HG03280 (cell line): ENCODE measurements at regions not wholly inside any gene's neighbourhood (a gene's known extent, or its start where the extent isn't known, plus 50 kb on each side); places are given as distances from the start of the nearest gene placed in this dataset.
"Not testable (repeated sequence)": the region's sequence is repeated elsewhere in the genome, so short reads cannot be mapped to it uniquely, and the experiment has no call there.

ENCODE experiments used
- ATAC-seq: cut with Tn5 transposase; IDR thresholded peaks from one replicate; pipeline ENCODE4 v1.9.1; 2021; ENCODE audit warnings: mild to moderate bottlenecking, moderate library complexity; ENCODE audit not compliant: unreplicated experiment

DNA sequence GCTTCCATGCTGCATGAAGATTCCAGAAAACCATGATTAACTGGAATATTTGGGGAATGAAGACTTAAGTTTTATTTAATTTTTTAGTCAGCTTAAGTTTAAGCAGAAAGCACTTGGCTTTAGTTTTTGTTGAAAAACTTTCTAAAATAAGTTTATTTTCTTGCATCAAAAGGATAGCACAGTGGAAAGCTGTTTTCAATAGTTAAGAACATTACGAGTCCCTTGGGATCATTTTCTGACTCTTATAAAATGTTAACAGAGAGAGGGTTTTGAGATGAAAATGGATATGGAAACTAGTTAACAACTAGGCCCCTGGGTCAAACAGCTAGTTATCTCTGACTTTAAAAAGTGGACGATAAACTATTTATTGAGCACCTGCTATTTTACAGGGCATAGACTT lies 181.9 kb upstream of the SLC38A2 start:
- ATAC-seq = no peak

DNA sequence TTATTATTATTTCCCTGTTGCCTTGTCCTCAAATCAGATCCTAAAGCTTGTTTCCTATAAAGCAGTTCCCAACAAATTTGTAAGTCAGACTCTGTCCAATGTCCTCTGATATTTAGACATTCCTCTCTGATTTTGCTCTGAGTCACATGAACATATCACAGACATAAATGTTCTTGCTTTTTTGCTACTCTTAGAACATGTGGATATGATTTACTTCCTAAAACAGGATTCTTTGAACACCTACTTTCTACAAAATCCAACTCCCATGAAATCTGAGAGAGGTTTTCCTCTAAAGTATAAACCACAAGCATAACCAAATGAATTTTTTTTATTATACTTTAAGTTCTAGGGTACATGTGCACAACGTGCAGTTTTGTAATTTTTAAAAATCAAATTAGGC lies 181.3 kb upstream of the SLC38A2 start:
- ATAC-seq = no peak

DNA sequence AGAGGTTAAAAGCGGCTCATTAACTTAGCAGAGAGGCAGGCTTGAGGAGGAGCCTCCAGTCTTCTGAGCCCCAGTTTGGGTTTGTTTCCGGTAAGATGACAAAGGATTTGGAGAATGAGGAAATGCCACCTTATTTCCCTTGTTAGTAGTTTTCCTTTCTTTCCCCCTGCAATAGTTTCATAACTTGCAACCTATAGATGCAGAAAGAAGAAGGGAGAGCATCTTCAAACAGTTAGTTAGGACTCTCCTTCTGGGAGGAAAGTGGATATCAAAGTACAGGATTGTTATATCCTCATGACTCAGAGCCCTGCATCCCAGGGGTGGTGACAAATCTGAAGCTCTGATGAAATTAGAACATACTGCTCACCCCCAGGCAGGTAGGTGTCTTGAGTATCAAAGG lies 180.7 kb upstream of the SLC38A2 start:
- no peak for ATAC-seq

DNA sequence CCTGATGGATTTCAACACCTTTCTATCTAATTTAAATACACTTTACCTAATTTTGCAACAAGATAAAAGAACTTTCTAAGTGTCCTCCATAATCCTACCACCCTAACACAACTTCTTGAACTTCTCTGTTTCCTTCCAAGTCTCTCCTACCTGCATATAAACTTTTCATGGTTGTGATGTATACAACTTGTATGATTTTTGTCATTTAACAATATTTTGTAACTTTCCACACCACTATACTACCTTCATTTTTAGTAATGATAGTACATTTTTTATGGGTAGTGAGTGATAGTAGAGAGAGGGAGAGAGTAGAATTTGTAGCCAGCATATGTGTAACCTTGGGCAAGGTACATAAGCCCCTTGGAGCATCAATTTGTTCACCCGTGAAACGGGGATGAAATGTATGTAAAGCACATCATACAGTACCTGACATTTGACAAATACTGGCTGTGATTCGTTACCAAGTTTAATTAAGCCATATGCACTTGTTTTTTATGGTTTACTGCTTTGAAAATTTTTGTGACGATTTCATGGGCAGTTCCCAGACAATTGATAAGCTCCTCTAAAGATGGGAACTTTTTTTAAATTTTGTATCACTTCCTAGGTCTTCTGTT lies 177.8 kb upstream of the SLC38A2 start:
- ATAC-seq = no peak

DNA sequence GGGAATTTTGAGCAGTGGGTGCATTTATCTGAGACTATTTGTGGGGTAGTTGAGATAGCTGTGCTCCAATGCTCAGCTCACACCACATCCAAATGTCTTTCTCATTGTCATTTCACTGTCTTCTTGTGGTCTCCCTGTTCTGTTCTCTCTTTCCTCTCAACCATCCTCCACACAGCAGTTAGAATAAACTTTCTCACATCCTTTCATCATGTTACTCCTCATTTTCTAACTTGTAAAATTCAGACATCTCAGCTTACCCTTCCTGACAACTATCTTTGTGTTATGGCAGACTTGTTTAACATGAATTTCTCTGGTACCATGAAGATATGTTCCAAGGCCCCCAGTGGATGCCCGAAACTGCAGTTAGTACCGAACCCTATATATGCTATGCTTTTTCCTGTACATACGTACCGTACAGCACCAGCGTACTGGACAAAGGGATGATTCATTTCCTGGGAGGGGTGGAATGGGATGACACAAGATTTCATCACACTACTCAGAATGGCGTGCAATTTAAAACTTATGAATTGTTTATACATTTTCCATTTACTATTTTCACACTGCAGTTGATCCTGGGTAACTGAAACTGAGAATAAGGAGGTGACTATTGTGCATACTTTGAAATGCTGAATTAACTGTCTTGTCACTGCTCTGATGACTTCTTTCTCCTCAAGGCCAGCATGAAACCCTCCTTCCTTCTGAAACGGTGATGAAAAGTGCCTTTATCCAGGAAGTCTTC lies 177.1 kb upstream of the SLC38A2 start:
- no peak for ATAC-seq

DNA sequence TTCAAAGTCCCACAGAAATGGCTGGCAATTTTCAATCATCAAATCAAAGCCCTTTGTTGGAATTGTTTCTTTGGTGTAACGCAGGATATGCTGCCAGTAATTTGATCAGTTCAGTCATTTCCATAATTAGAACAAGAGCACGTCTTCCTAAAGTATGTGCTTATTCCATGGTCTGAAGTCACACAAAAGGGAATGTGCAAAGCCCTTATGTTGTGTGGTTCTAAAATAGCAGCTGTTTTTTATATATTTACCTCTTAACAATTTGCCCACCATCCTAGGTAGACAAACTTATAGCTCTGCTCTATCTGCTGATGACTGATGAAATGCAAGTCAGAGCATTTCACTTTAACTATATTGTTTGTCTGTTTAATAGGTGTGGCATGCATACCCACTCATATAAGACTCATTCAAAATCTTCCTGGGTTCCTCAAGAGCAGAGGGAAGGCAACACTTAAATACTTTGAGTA lies 176.1 kb upstream of the SLC38A2 start:
- no peak for ATAC-seq

DNA sequence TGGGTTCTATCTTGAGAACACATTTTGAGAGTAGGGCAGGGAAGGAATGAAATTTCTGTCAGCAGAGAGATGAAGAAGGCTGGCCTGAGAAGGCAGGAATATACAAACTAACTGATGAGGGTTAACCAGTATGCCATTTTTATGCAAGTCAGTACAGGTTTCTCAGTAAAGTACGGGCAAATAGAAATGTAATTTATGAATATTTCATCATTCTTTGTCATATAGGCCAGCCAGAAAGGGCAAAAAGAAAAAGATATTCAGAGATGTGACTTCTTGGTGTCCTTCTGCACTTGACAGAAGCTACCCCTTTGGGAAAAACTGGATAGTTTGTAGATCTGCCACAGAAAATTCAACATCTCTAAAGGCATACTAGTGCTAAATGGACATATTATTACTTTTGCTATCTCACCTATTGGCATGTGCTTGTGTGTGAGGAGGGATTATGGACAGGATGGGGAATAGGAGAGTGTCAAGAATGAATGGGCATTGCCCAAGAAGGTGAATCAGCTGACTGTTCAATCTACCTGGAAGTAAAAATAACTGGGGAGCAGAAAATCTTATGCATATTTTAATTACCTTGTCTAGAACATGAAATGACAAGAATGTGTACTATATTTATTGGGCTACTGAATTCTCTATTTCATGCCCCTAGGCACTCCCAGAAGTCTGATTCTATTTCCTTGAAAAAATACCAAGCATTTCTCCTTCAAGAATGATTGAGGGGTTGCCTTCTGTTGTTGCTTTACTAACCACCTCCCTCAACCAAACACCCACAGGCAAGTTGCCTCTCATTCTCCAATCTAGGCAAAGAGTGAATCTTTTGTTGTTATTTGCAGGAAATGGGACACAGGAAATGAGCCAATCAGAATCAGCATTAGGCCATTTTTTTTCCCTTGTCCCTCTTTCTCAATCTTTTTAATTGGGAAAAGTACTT lies 175.1 kb upstream of the SLC38A2 start:
- ATAC-seq = no peak

DNA sequence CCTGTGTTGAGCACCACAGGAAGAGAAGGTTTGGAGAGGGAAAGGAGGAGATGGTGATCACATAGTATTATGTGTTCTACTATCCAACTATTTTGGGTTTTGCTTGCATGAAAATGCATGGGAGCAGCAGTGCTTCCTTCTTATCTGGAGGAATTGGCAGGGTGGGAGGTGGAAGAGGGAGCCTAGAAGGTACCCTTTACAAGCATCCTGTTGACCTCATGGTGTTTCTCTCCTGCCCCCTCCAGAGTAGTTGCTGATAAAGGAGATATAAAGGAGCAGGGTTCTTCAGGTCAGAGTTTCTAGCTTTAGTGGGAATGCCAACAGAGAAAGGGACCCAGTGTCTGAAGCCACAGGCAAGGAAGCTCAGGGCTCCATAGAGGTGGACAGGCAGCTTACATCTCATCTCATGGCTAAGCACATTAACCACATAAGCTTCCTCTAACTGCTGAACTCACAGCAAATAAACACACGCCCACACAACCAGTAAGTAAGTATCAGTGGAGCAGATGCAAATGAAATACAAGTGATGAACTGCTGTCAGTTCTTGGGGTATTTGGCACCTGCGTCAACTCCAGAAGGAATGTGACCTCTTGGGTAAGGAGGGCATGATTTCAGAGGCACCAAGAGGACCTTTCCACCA lies 174.2 kb upstream of the SLC38A2 start:
- peak; percentile 98 for ATAC-seq

DNA sequence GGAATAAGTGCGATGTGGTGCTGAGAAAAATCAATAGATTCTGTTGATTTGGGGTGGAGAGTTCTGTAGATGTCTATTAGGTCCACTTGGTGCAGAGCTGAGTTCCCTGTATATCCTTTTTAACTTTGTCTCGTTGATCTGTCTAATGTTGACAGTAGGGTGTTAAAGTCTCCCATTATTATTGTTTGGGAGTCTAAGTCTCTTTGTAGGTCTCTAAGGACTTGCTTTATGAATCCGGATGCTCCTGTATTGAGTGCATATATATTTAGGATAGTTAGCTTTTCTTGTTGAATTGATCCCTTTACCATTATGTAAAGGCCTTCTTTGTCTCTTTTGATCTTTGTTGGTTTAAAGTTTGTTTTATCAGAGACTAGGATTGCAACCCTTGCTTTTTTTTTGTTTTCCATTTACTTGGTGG lies 170.8 kb upstream of the SLC38A2 start:
- ATAC-seq = not testable (repeated sequence)

DNA sequence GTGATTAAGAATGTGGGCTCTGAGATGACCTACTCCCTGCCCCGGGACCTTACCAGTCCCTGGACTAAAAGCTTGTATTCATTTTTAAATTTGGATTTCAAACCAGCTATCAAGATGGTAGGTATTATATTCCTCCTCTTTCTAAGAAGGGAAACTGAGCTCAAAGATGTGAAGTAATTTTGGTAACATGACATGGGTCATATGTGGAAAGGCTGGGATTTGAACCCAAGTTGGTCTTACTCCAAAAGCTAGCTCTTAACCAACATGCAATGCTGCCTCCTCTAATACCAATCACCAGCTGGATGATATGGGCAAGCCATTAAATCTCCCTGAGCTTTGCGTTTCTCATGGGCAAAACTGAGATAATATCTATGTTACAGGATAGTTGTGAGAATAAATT lies 166.4 kb upstream of the SLC38A2 start:
- ATAC-seq = no peak

DNA sequence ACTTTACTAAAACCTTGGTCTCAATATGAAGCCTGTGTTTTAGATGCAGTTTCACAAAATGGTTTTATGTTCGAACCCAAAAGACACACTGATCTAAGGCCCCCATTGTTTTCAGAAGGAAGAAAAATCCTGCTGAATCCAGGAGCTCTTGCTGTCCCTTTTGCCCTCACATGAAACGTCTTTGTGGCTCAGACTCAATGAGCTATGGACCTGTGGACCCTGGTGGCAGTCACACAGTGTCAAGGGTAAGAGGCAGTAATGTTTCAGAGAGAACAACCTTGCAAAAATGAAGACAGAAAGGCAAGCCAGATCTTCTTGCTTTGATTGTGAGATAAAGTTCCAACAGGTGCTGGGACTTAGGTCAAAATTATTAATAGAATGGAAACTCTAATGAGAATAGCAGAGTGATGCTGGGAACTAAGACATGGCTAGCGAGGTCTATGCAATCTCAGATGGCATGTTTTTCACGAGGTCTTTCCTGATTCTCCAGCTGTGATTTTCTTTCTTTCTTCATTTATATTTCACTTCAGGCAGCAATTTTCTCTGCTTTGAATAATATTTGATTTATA lies 164.9 kb upstream of the SLC38A2 start:
- no peak for ATAC-seq

DNA sequence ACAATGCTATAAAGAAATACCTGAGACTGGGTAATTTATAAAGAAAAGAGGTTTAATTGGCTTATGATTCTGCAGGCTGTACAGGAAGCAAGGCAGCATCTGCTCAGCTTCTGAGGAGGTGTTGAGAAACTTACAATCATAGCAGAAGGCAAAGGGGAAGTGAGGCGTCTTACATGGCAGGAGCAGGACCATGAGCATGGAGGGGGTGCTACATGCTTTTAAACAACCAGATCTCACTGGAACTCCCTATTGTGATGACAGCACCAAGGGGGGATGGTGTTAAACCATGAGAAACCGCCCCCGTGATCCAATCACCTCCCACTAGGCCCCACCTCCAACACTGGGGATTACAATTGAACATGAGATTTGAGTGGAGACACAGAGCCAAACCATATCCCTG lies 163.7 kb upstream of the SLC38A2 start:
- ATAC-seq = not testable (repeated sequence)

DNA sequence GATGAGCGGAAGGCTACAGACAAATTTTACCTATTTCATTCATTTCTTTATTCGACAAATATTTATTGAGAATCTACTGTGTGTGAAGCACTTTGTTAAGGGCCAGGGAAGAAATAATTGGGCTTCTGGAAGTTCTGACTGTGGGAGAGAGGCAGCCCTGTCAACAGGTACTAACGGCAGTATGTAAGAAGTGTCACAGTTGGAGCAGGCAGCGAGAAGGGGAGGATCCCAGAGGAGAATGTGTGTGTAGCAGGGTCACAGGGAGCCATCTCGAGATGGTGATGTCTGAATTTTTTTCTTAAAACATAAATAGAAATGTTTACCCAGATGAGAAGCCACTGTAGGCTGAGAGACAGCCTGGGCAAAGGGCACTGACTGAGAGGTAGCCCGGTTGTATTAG lies 163.3 kb upstream of the SLC38A2 start:
- ATAC-seq = no peak

DNA sequence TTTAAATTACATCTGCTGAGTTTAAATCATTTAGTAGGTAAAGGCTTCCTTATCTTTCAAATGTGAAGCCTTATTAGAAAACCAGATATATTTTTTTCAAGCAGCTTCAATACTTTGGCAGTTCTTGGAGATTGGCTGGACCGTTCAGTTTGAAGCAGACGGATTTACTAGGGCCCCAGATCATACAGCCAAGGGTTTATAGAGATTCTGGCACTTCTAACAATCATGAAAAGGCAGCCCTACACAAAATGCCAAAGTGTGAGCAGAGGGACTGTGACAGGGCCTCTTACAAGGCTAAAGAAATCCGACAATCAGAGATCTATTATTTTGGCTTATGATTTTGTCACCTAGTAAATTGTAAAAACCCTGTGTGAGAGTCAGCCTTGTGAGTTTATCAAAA lies 162.8 kb upstream of the SLC38A2 start:
- ATAC-seq = no peak

DNA sequence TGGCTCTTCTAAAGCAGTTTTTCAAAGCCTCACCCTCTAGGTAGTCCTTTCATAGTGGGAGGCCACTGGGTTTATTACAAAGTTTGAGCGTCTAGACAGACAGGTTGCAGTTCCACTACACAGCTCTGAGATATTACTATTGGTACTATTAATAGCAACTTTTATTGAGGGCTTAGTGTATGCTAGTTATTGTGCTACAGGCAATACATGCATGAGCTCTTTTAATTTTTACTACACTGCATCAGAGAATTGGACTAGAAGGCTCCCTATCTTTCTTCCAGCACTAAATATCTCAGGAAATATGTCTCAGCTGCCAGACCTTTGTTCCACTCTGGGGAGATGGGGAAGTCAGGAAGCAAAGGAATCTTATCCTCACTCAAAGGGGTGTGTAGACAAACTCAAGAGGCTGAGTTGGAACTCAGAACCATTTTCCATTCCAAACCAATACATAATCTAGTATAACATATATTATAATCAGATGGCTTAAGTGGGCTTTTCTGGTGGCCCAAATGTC lies 161.8 kb upstream of the SLC38A2 start:
- no peak for ATAC-seq

DNA sequence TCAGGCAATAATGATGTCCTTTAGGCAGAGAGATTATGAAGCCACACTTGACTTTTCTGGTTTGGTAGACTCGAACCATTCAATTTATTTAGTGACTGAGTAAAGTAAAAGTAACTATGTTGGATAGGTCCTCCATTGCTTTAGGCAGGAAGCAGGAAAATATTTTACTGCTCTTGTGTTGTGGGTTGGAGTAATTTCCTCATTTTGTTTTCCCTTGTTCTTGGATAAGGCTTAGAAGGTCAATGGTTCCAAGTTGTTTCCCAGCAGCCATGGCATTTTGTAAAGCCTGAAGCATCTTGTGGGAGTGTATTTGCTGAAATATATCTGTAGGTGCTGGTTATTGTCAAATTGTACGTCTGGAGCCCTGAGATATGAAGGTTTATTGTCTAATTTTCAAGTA lies 161.2 kb upstream of the SLC38A2 start:
- ATAC-seq = no peak

DNA sequence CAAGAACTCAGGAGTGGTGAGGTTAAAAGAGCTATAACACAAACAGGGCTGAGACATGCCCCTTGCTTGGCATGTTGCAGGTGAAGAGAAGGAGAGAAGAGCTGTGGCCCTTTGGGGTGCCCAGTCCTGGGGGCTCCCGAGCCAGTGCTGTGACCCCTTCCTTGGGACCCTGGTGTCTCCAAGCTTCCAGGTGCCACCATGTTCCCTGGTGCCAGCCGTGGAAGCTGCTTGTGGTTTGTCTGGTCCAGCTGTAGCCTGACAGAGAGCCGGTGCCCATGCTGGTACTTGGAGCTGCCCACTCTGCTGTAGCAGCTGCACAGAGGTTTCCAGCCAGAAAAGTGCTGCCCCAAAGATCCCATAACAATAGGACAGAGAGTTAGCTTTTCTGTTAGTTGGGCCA lies 159.2 kb upstream of the SLC38A2 start:
- no peak for ATAC-seq

DNA sequence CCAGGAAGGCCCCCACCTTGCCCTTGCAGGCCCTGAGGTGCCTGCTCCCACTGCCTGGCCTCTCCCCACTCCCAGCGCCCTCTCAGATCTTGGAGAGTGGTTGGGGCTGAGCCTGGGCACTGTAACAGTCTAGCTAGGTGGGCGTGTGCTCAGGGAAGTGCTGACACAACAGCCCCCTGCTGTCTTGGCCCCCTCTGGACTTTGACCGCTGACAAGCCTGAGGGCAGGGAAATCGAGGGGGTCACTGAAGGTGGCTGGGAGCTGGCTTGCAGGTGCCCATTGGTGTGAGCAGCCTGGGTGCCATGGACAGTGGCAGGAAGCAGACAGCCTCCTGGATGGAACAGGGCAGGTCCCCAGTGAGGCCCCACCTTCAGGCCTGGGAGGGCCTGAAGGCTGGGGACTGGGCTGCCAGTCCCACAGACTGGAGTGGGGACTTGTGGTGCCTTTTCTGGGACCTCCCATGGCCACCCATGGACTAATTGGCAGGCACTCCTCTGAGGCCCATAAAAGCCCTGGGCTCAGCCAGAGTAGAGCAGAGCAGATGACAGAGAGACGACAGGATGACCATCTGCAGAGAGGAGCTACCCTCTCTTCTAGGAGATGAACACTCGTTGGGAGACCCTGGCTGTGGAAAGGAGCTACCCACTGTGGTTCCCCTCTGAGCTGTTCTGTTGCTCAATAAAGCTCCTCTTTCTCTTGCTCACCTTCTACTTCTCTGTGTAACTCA lies 158.6 kb upstream of the SLC38A2 start:
- no peak for ATAC-seq

DNA sequence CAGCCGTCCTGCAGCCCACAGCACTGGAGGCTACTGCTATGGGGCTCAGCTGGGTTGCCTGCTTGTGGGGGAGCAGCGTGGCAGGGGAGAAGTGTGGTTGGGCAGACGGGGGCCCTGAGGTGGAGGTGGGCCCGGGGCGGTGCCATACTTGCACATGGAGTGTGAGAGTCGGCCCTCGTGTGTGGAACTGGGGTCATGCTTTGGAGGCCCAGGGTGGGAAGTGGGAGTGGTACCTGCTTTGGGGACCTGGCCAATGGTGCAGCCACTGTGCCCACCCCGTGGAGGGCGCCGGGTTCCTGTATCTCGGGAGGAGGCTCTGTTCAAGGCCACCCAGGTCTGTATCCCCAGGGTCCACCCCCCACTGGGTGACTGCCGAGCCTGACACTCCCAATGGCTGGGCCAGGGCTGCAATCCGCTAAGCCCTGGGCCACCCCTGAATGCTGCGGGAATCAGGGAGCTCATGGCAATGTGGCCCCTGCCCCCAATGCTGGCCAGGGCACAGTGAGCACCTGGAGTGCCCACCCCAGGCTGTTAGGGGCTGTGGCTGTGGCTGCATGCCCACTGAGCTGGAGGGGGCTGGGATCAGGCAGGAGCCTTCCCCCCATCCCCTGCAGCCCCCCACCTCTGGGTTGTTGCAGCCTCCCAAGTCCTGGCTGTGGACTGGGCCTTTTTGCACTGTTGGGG lies 157.9 kb upstream of the SLC38A2 start:
- ATAC-seq = no peak
